Esophagus muscularis mucosa (tissue), 4 donors: ENCODE measurements at regions not wholly inside any gene's neighbourhood (a gene's known extent, or its start where the extent isn't known, plus 50 kb on each side); places are given as distances from the start of the nearest gene placed in this dataset.

Experiments
- EP300 ChIP-seq: sonication (generic); formaldehyde crosslinking; IDR thresholded peaks from one replicate; pipeline ENCODE4 v1.6.1; 2017; ENCODE audit warnings: antibody characterized with exemption
- POLR2A ChIP-seq: fragments of 450-650 bp; IDR thresholded peaks from one replicate; pipeline ENCODE4 v1.6.1; 2017; ENCODE audit warnings: antibody characterized with exemption, moderate library complexity, mild to moderate bottlenecking, low read depth
- POLR2AphosphoS5 ChIP-seq, 2 donors: sonication (generic); formaldehyde crosslinking; IDR thresholded peaks; one replicate each; pipeline ENCODE4 v1.6.1; 2017; ENCODE audit warnings: antibody characterized with exemption in 2 of 2
- TF ChIP-seq, protein P1 (sequence below), 3 experiments: fragments of 200-600 bp in 2 of 3; fragments of 450-650 bp in 1 of 3; sonication (generic) in 2 of 3; IDR thresholded peaks; one replicate each; pipeline ENCODE4 v1.5.1; 2017 to 2019; ENCODE audit warnings: antibody characterized with exemption in 3 of 3, mild to moderate bottlenecking in 2 of 3, moderate library complexity in 1 of 3

- TF ChIP-seq, protein P1, sequence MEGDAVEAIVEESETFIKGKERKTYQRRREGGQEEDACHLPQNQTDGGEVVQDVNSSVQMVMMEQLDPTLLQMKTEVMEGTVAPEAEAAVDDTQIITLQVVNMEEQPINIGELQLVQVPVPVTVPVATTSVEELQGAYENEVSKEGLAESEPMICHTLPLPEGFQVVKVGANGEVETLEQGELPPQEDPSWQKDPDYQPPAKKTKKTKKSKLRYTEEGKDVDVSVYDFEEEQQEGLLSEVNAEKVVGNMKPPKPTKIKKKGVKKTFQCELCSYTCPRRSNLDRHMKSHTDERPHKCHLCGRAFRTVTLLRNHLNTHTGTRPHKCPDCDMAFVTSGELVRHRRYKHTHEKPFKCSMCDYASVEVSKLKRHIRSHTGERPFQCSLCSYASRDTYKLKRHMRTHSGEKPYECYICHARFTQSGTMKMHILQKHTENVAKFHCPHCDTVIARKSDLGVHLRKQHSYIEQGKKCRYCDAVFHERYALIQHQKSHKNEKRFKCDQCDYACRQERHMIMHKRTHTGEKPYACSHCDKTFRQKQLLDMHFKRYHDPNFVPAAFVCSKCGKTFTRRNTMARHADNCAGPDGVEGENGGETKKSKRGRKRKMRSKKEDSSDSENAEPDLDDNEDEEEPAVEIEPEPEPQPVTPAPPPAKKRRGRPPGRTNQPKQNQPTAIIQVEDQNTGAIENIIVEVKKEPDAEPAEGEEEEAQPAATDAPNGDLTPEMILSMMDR (IDR thresholded peaks at IDR 0.05), result no peak
- no peak for TF ChIP-seq POLR2AphosphoS5 (IDR thresholded peaks at IDR 0.05)
- no peak for TF ChIP-seq POLR2A
- no peak for TF ChIP-seq EP300
Measured at GRCh38 chr21:35502821-35503220, 453.7 kb upstream of the RUNX1 start.
